CD14-positive monocyte (primary cell): ENCODE measurements at regions not wholly inside any gene's neighbourhood (a gene's known extent, or its start where the extent isn't known, plus 50 kb on each side); places are given as distances from the start of the nearest gene placed in this dataset.

Source experiments
- DNase-seq, 3 donors: peaks; one replicate each; pipeline ENCODE4 v3.0.0-alpha.2; 2011 to 2022
- H2AFZ ChIP-seq: 2 replicates; pipeline ENCODE4 v1.6.0; 2012; ENCODE audit warnings: mild to moderate bottlenecking, low read depth, low read length, inconsistent platforms; ENCODE audit not compliant: insufficient read depth, poor library complexity, severe bottlenecking
- H3K27ac ChIP-seq, 2 donors: 1 replicate in 1 of 2; 2 replicates in 1 of 2; pipeline ENCODE4 v1.5.1; 2012 to 2013; ENCODE audit warnings: low read length in 2 of 2, control low read depth in 1 of 2, inconsistent platforms in 1 of 2, low read depth in 1 of 2, mild to moderate bottlenecking in 1 of 2
- H3K27me3 ChIP-seq, 2 donors: one replicate each; pipeline versions ENCODE4 v1.6.0 to v1.6.1; 2011 to 2013; ENCODE audit warnings: low read length in 2 of 2; ENCODE audit not compliant: control insufficient read depth in 2 of 2, insufficient read depth in 2 of 2
- H3K36me3 ChIP-seq, 2 donors: replicated peaks in 1 of 2; 1 replicate in 1 of 2; 2 replicates in 1 of 2; pipeline versions ENCODE4 v1.5.1 to v1.6.1; 2012 to 2013; ENCODE audit warnings: low read length in 2 of 2, control low read depth in 1 of 2, inconsistent platforms in 1 of 2, mild to moderate bottlenecking in 1 of 2; ENCODE audit not compliant: insufficient read depth in 2 of 2, control insufficient read depth in 1 of 2
- H3K4me1 ChIP-seq, 2 donors: 1 replicate in 1 of 2; 2 replicates in 1 of 2; pipeline versions ENCODE4 v1.5.1 to v1.6.1; 2012 to 2013; ENCODE audit warnings: low read length in 2 of 2, control low read depth in 1 of 2, inconsistent platforms in 1 of 2, mild to moderate bottlenecking in 1 of 2, moderate library complexity in 1 of 2; ENCODE audit not compliant: insufficient read depth in 2 of 2, control insufficient read depth in 1 of 2
- H3K4me2 ChIP-seq: replicated peaks from 2 replicates; pipeline ENCODE3; 2012; ENCODE audit warnings: low read length, moderate library complexity, mild to moderate bottlenecking; ENCODE audit not compliant: poor library complexity, severe bottlenecking; ENCODE audit errors: extremely low read depth
- H3K4me3 ChIP-seq, 3 experiments: fragments of 200-600 bp in 1 of 3; sonication (generic) in 1 of 3; replicated peaks in 1 of 3; 1 replicate in 2 of 3; 2 replicates in 1 of 3; pipeline ENCODE4 v1.5.1; 2011 to 2013; ENCODE audit warnings: low read length in 3 of 3, mild to moderate bottlenecking in 3 of 3, control low read depth in 2 of 3, low read depth in 2 of 3, inconsistent platforms in 1 of 3, moderate library complexity in 1 of 3
- H3K79me2 ChIP-seq: 2 replicates; pipeline ENCODE4 v1.6.0; 2012; ENCODE audit warnings: mild to moderate bottlenecking, control low read depth, inconsistent platforms, low read length, moderate library complexity; ENCODE audit not compliant: insufficient read depth
- H3K9ac ChIP-seq: 2 replicates; pipeline ENCODE4 v1.6.0; 2017; ENCODE audit warnings: low read length, mild to moderate bottlenecking; ENCODE audit not compliant: insufficient read depth, poor library complexity, severe bottlenecking
- H3K9me3 ChIP-seq, 2 donors: replicated peaks in 1 of 2; 1 replicate in 1 of 2; 2 replicates in 1 of 2; pipeline versions ENCODE4 v1.5.1 to v1.6.1; 2012 to 2013; ENCODE audit warnings: low read length in 2 of 2, control low read depth in 1 of 2; ENCODE audit not compliant: control insufficient read depth in 1 of 2, insufficient read depth in 1 of 2
- H4K20me1 ChIP-seq: 2 replicates; pipeline ENCODE4 v1.6.0; 2012; ENCODE audit warnings: mild to moderate bottlenecking, low read length, control low read depth, moderate library complexity; ENCODE audit not compliant: insufficient read depth
- H3K27ac Mint-ChIP-seq, 7 donors: one replicate each; pipeline ENCODE4 v1.8.0; 2020; ENCODE audit warnings: mild to moderate bottlenecking in 7 of 7, mixed read lengths in 7 of 7, moderate library complexity in 6 of 7, inconsistent platforms in 2 of 7
- H3K27me3 Mint-ChIP-seq, 3 donors: one replicate each; pipeline ENCODE4 v1.8.0; 2021 to 2022; ENCODE audit warnings: low read depth in 3 of 3, mild to moderate bottlenecking in 3 of 3, mixed read lengths in 3 of 3, moderate library complexity in 3 of 3, inconsistent platforms in 1 of 3
- H3K36me3 Mint-ChIP-seq, 2 donors: one replicate each; pipeline ENCODE4 v1.8.0; 2020; ENCODE audit warnings: mixed read lengths in 2 of 2, inconsistent platforms in 1 of 2, mild to moderate bottlenecking in 1 of 2
- H3K4me1 Mint-ChIP-seq: one replicate; pipeline ENCODE4 v1.8.0; 2020; ENCODE audit warnings: mild to moderate bottlenecking, mixed read lengths
- H3K4me3 Mint-ChIP-seq, 2 donors: one replicate each; pipeline ENCODE4 v1.8.0; 2020; ENCODE audit warnings: mild to moderate bottlenecking in 2 of 2, mixed read lengths in 2 of 2, moderate library complexity in 1 of 2
- H3K9me3 Mint-ChIP-seq, 7 donors: one replicate each; pipeline ENCODE4 v1.8.0; 2020 to 2022; ENCODE audit warnings: mixed read lengths in 7 of 7, mild to moderate bottlenecking in 6 of 7, moderate library complexity in 6 of 7, inconsistent platforms in 2 of 7
- WGBS: methylation state at CpG from one replicate; pipeline ENCODE4 v1.1.5; 2013; ENCODE audit warnings: missing lambda C conversion rate; ENCODE audit not compliant: insufficient coverage; 5-methylcytosine and 5-hydroxymethylcytosine counted together
- intact Hi-C, 2 donors: fragments of 100-400 bp; cut with micrococcal nuclease; formaldehyde crosslinking; loops; one replicate each; pipeline versions ENCODE4 v1.15.0 to v1.15.1; 2023
- TF ChIP-seq, protein P1 (sequence below): fragments of 200-600 bp; IDR thresholded peaks from one replicate; pipeline ENCODE4 v1.8.0; 2022; ENCODE audit warnings: antibody characterized with exemption, mild to moderate bottlenecking

DNA sequence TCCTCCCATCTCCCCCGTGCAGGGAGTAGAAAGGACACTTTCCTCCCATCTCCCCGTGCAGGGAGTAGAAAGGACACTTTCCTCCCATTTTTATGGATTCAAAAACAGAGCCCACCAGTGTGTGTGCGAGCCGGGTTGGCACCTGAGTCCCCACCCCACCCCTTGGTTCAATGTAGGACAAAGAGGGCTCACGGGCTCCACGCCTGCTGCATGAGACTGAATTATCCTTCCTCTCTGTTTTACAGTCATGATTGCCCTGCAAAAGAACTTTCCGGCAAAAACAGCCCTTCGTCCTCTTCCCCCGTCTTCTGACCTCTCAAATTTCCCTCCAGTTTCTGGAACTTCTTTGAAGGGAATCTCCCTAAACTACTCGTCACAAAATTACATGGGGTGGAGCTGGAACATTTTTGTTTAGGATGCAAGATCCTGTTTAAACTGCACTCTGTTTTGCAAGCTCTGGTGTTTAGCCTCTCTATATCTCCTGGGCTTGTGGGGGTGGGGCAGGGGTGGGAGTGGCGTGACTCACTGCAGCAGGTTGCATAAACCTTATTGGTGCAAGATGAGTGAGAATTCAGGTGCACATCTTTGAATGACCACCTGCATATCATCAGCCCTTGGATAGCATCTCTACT is 99.8 kb downstream of the PSMG1 start:
- TF ChIP-seq, protein P1, sequence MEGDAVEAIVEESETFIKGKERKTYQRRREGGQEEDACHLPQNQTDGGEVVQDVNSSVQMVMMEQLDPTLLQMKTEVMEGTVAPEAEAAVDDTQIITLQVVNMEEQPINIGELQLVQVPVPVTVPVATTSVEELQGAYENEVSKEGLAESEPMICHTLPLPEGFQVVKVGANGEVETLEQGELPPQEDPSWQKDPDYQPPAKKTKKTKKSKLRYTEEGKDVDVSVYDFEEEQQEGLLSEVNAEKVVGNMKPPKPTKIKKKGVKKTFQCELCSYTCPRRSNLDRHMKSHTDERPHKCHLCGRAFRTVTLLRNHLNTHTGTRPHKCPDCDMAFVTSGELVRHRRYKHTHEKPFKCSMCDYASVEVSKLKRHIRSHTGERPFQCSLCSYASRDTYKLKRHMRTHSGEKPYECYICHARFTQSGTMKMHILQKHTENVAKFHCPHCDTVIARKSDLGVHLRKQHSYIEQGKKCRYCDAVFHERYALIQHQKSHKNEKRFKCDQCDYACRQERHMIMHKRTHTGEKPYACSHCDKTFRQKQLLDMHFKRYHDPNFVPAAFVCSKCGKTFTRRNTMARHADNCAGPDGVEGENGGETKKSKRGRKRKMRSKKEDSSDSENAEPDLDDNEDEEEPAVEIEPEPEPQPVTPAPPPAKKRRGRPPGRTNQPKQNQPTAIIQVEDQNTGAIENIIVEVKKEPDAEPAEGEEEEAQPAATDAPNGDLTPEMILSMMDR = no peak
- H3K9ac ChIP-seq = no peak overlapping the region
- H3K27ac Mint-ChIP-seq = peak overlapping the region in 5 of 7 donors; percentile 16 to 79 (median 41)
- no peaks in the 10 kb centered on the region for H3K27me3 ChIP-seq
- H3K4me1 Mint-ChIP-seq = peaks cover 38% of the 10 kb centered on the region
- H3K4me3 Mint-ChIP-seq = no peak overlapping the region
- H3K36me3 ChIP-seq = no peaks in the 10 kb centered on the region
- no peak overlapping the region for H3K4me3 ChIP-seq
- intact Hi-C loops = loop anchor here in 1 of 2 donors (5.0 kb wide), 1 partner anchor 39 kb away; no protein-coding TSS in a partner anchor
- peak in 1 of 3 donors; percentile 67 for DNase-seq
- H3K4me2 ChIP-seq = no peak overlapping the region
- H4K20me1 ChIP-seq = no peaks in the 10 kb centered on the region
- H2AFZ ChIP-seq = no peak overlapping the region
- peaks cover 0 to 5% of the 10 kb centered on the region in 2 donors for H3K36me3 Mint-ChIP-seq
- peaks cover 0 to 3% (median 0%) of the 10 kb centered on the region in 7 donors for H3K9me3 Mint-ChIP-seq
- peaks cover 0 to 7% (median 0%) of the 10 kb centered on the region in 3 donors for H3K27me3 Mint-ChIP-seq
- no peaks in the 10 kb centered on the region for H3K79me2 ChIP-seq
- H3K27ac ChIP-seq = no peak overlapping the region
- no peaks in the 10 kb centered on the region for H3K9me3 ChIP-seq
- peaks cover 45 to 46% of the 10 kb centered on the region in 2 donors for H3K4me1 ChIP-seq
- WGBS = 93% methylated on average over 5 of the region's 11 CpGs

DNA sequence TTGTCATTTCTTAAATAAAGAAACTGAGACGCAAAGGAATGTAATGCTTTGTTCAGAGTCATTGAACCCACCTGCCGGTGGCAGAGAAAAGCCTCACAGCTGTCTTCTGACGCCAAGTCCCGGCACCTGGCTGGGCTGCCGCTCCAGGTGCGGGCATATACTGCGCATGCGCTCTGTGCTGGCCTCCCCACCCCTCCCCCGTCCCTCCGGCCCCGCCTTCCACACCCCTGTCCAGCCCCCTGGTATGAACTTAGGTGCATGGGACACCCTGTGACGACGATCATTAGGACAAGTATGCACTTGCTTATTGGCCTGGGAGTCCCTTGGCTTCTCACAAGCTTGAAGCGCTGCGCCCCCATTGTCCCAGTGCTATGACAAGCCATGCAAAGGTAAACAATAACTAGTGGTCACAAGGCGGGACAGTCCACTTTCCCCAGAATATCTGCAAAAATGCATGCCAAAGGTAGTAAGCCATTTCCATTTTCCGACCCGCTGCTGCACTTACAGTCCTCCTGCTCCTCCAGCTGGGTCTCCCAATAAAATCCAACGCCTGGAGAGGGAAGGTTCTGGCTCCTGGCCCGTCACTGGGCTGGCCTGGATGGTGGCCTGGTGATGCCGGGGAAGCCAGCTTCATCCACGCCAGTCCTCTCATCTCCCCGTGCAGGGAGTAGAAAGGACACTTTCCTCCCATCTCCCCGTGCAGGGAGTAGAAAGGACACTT is 100.4 kb downstream of the PSMG1 start:
- WGBS = 93% methylated on average over 13 of the region's 24 CpGs
- Histone ChIP-seq H3K9ac (no peak overlapping the region), H3K27ac (no peak overlapping the region), H3K4me3 (no peak overlapping the region), H4K20me1 (no peaks in the 10 kb centered on the region), H3K27me3 (no peaks in the 10 kb centered on the region), H3K4me1 (peaks cover 52% of the 10 kb centered on the region in 2 donors), H3K36me3 (no peaks in the 10 kb centered on the region), H3K79me2 (no peaks in the 10 kb centered on the region), H3K9me3 (no peaks in the 10 kb centered on the region), H2AFZ (no peak overlapping the region), H3K4me2 (no peak overlapping the region)
- TF ChIP-seq, protein P1 = no peak
- Mint-ChIP-seq H3K27me3 (peaks cover 0 to 7% (median 0%) of the 10 kb centered on the region in 3 donors), H3K4me1 (peaks cover 45% of the 10 kb centered on the region), H3K4me3 (peak overlapping the region in 1 of 2 donors; percentile 20), H3K9me3 (peaks cover 0 to 3% (median 0%) of the 10 kb centered on the region in 7 donors), H3K36me3 (peaks cover 0 to 5% of the 10 kb centered on the region in 2 donors), H3K27ac (peak overlapping the region in 1 of 7 donors; percentile 60)
- intact Hi-C loops = loop anchor here in 1 of 2 donors (5.0 kb wide), 1 partner anchor 39 kb away; no protein-coding TSS in a partner anchor
- no peak for DNase-seq
